Pancreas (tissue), 10 donors: ENCODE measurements at regions not wholly inside any gene's neighbourhood (a gene's known extent, or its start where the extent isn't known, plus 50 kb on each side); places are given as distances from the start of the nearest gene placed in this dataset.

Experiments
- ATAC-seq, 4 donors: fragments of 200-7000 bp; cut with Tn5 transposase; one replicate each; pipeline versions ENCODE4 v1.8.0 to v1.9.1; 2020; ENCODE audit warnings: mild to moderate bottlenecking in 4 of 4, moderate library complexity in 4 of 4
- DNase-seq, 6 donors: peaks; one replicate each; pipeline ENCODE4 v3.0.0-alpha.2; 2020
- FAIRE-seq: peaks from 2 replicates; lab custom pipeline; 2012; peaks lifted over from hg19 to GRCh38; lab: Jason Lieb, UNC
- H3K27ac ChIP-seq, 4 donors: fragments of 200-600 bp; sonication (generic); 1 replicate in 3 of 4; 2 replicates in 1 of 4; pipeline versions ENCODE4 v1.5.0 to v1.8.0; 2020
- H3K27me3 ChIP-seq, 4 donors: fragments of 200-600 bp; one replicate each; pipeline ENCODE4 v1.8.0; 2021
- H3K36me3 ChIP-seq, 3 donors: fragments of 200-600 bp; sonication (generic) in 1 of 3; one replicate each; pipeline versions ENCODE4 v1.5.0 to v1.8.0; 2020 to 2021
- H3K4me1 ChIP-seq, 3 donors: fragments of 200-600 bp; one replicate each; pipeline ENCODE4 v1.8.0; 2021
- H3K4me3 ChIP-seq, 4 donors: fragments of 200-600 bp; sonication (generic) in 2 of 4; one replicate each; pipeline versions ENCODE4 v1.5.0 to v1.8.0; 2020 to 2021
- H3K9me3 ChIP-seq, 4 donors: fragments of 200-600 bp; one replicate each; pipeline ENCODE4 v1.8.0; 2021
- whole genome bisulfite sequencing, 2 donors: extraction: QIAGEN DNeasy Blood & Tissue Kit; methylation state at CpG; one replicate each; pipeline ENCODE4 v1.1.7; 2013; 5-methylcytosine and 5-hydroxymethylcytosine counted together
- intact Hi-C, 3 donors: fragments of 100-400 bp; cut with DNase I; formaldehyde crosslinking; loops; one replicate each; pipeline versions ENCODE4 v1.11.1 to v1.14.2; 2022
- TF ChIP-seq, protein P1 (sequence below), 4 donors: fragments of 200-600 bp; sonication (generic) in 3 of 4; IDR thresholded peaks; one replicate each; pipeline versions ENCODE4 v1.5.0 to v1.8.0; 2021; ENCODE audit warnings: antibody characterized with exemption in 4 of 4
- donor health status: healthy with polysubstance abuse.
- donor health status: DM: no; HTN: no; CAD: no; lungs with moderate emphysema.
- donor health status: DM: no; HTN: no; CAD: no.
- donor health status: control.
- donor health status: control.
- donor health status: Bipolar disorder and iron deficiency.
- donor health status: DM: yes; HTN: yes; CAD: no.
- donor health status: DM: no; HTN: no; CAD: no.
- donor health status: DM: no; HTN: no; CAD: no.
- donor health status: DM: yes; HTN: yes; CAD: no.

DNA sequence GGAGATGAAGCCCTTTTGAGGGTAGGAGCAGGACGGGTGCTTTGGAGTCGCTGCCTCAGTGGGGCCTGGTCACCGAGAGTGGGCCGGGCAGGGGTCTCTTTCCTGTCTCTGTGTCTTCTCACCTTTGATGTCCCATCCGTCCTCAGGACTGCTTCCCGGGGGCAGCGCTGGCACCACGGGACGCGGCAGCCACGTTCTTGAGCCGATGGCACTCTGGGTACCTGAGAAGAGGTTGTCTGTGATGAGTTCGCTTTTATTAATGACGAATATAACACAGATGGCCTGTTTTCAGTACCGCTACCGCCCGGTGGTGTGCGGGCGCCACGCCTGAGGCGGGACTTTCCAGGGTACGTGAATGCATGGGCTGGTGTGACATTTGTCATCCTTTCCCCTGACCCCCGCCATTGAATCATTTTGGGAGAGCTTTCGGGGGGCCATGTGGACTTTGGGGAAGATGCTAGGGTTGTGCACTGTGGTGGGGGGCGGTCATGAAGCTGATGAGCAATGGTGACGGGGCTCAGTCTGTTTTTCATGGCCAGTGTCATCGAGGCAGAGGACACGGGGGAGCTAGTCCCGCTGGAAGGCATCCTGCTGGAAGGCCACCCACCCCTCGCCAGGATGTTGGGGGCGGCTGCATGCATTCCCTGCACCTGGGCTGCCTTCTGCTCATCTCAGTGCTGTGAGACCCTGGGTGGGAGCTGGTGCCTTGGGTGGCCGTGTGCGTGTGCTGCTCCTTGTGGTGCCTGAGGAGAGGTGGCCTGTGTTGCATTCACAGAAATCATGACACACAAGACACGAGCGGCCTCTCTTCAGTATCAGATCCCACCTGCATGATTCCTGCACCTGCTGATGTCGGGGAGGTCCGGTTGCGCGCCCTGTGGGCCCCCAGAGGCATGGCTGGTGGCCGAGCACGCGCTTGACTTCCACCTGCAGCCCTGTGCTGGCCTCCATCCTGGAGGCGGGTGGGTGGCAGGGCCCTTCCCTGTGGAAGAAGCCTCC lies 162.5 kb upstream of the RTL1 start:
- DNase-seq, result peak in 2 of 6 donors; percentile 44 to 45
- ATAC-seq, result no peak
- WGBS, 2 donors, result 87 to 92% methylated on average over 43 of the region's 43 CpGs
- H3K27ac ChIP-seq, result no peak overlapping the region
- intact Hi-C loops, result no loop called here
- H3K9me3 ChIP-seq, result no peaks in the 10 kb centered on the region
- H3K4me3 ChIP-seq, result no peak overlapping the region
- no peak for FAIRE-seq
- no peaks in the 10 kb centered on the region for H3K4me1 ChIP-seq
- H3K27me3 ChIP-seq, result no peaks in the 10 kb centered on the region
- H3K36me3 ChIP-seq, result no peaks in the 10 kb centered on the region
- TF ChIP-seq, protein P1, sequence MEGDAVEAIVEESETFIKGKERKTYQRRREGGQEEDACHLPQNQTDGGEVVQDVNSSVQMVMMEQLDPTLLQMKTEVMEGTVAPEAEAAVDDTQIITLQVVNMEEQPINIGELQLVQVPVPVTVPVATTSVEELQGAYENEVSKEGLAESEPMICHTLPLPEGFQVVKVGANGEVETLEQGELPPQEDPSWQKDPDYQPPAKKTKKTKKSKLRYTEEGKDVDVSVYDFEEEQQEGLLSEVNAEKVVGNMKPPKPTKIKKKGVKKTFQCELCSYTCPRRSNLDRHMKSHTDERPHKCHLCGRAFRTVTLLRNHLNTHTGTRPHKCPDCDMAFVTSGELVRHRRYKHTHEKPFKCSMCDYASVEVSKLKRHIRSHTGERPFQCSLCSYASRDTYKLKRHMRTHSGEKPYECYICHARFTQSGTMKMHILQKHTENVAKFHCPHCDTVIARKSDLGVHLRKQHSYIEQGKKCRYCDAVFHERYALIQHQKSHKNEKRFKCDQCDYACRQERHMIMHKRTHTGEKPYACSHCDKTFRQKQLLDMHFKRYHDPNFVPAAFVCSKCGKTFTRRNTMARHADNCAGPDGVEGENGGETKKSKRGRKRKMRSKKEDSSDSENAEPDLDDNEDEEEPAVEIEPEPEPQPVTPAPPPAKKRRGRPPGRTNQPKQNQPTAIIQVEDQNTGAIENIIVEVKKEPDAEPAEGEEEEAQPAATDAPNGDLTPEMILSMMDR (IDR thresholded peaks at IDR 0.05), result no peak

DNA sequence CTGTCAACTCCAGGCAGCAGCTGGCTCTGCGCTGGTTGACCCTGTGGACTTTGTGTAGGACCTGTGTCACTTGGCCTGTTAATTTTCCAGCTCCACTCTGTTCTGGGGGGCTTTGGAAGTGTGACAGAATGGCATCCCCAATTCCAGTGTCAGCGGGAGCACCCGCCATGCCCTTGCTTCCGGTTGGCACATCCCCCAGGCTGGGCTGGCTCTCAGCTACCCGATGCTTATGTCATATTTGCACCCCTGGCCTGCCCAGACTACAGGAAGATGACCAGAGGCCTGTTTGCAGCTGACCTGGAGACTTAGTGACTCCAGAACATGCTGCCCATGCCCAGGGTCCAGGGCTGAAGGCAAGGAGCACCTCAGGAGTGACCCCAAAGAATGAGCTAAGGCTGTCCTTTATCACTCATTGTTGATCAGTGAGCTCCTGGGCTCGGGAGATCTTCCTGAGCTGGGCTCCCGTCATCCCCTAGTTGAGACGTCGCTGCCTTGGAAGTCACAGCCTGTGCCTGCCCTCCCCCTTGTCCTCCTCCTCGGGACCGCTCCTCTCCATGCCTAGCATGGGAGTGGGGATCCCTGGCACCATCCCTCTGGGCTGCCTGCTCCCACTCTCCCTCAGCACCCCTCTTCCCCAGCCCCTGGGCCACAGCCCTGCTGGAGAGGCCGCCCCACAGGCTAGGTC lies 163.4 kb upstream of the RTL1 start:
- Histone ChIP-seq H3K27ac (no peak overlapping the region), H3K4me3 (no peak overlapping the region), H3K36me3 (no peaks in the 10 kb centered on the region), H3K27me3 (no peaks in the 10 kb centered on the region), H3K4me1 (no peaks in the 10 kb centered on the region), H3K9me3 (no peaks in the 10 kb centered on the region)
- ATAC-seq (no peak), DNase-seq (peak in 3 of 6 donors; percentile 7 to 47 (median 47)), FAIRE-seq (no peak)
- intact Hi-C loops, result no loop called here
- TF ChIP-seq, protein P1 (IDR thresholded peaks at IDR 0.05), result no peak
- 86 to 92% methylated on average over 12 of the region's 12 CpGs for WGBS, 2 donors

DNA sequence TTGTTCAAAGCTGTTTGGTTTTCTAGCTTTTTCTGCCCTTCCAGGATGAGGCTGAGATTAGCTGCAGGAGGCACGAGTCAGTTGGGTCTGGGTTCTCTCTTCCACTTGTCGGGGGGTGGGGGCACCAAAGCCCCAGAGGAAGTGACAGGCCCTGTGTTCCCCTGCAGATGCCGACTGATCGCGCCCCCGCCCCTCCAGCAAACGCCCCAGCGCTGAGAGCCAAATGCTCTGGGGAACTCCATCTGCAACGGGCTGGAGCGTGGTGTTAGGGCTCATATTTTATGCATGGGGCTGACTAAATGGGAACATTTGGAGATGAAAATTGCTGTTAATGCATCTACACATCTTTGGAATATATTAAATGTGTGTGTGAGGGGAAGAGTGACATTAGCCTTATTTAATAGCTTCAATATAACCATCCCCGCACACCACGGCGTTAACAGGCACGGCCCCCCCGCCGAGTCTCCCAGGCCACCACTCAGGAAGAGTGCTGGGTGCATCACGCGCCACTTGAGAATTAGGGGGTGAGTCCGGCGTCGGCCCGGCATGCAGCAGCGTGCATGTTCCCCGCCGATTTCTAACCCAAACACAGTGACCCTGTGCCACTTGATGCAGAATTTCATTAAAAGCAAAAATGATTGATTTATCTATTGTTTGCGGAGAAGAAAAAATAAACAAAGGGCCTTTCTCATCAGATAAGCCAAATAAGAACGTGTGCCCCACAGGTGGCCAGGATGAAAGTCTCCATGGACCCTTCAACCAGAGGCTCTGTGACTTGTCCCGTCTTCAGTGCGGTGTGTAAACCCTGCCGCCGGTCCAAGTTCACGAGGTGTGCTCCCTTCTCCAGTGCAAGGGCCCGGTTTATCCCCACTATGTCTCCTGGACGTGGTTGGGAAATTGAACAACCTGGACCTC lies 165.0 kb upstream of the RTL1 start:
- H3K4me1 ChIP-seq, result no peaks in the 10 kb centered on the region
- WGBS, 2 donors, result 74 to 75% methylated on average over 34 of the region's 34 CpGs
- TF ChIP-seq, protein P1 (IDR thresholded peaks at IDR 0.05), result no peak
- no peak overlapping the region for H3K27ac ChIP-seq
- no peak for FAIRE-seq
- H3K4me3 ChIP-seq, result no peak overlapping the region
- no peak for ATAC-seq
- no peaks in the 10 kb centered on the region for H3K9me3 ChIP-seq
- H3K36me3 ChIP-seq, result no peaks in the 10 kb centered on the region
- DNase-seq, result peak in 3 of 6 donors; percentile 4 to 35 (median 5)
- intact Hi-C loops, result no loop called here
- H3K27me3 ChIP-seq, result no peaks in the 10 kb centered on the region

DNA sequence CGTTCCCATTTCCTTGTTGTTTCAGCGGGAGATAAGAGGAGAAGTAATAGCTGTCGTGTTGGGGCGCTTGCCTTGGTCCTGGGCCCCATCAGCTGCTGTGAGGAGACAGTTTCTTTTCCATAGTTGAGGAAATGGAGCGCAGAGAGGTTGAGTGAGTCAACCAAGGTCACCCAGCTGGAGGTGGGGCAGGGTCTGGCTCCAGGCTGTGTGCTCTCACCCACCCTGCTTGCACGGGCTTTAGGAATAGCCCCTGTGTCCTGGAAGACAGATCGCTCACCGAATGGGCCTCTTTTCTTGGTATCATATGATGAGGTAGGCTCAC lies 165.7 kb upstream of the RTL1 start:
- no peak for FAIRE-seq
- TF ChIP-seq, protein P1 (IDR thresholded peaks at IDR 0.05), result no peak
- H3K27me3 ChIP-seq, result no peaks in the 10 kb centered on the region
- H3K9me3 ChIP-seq, result no peaks in the 10 kb centered on the region
- H3K27ac ChIP-seq, result no peak overlapping the region
- no peak overlapping the region for H3K4me3 ChIP-seq
- ATAC-seq, result no peak
- DNase-seq, result peak in 2 of 6 donors; percentile 5
- intact Hi-C loops, result no loop called here
- 70 to 79% methylated on average over 8 of the region's 8 CpGs for WGBS, 2 donors
- H3K36me3 ChIP-seq, result no peaks in the 10 kb centered on the region
- no peaks in the 10 kb centered on the region for H3K4me1 ChIP-seq
